Endothelial cell of umbilical vein (primary cell): ENCODE measurements at regions not wholly inside any gene's neighbourhood (a gene's known extent, or its start where the extent isn't known, plus 50 kb on each side); places are given as distances from the start of the nearest gene placed in this dataset.

Experiments
- CTCF ChIP-seq, 2 donors: IDR thresholded peaks; 1 replicate in 1 of 2; 2 replicates in 1 of 2; pipeline ENCODE4 v1.5.1; 2011; ENCODE audit warnings: low read length in 2 of 2, mild to moderate bottlenecking in 2 of 2, moderate library complexity in 2 of 2, control low read depth in 1 of 2, inconsistent platforms in 1 of 2, low read depth in 1 of 2; ENCODE audit not compliant: insufficient read depth in 1 of 2; ENCODE audit errors: extremely low read depth in 1 of 2
- EZH2 ChIP-seq: IDR thresholded peaks from 2 replicates; pipeline ENCODE4 v1.6.1; 2012; ENCODE audit warnings: borderline replicate concordance, low read depth, mild to moderate bottlenecking, moderate library complexity, low read length, inconsistent platforms; ENCODE audit not compliant: severe bottlenecking
- FOS ChIP-seq: IDR thresholded peaks from 2 replicates; pipeline ENCODE4 v1.6.1; 2011; ENCODE audit warnings: mild to moderate bottlenecking, low read length, moderate library complexity, borderline replicate concordance; ENCODE audit not compliant: insufficient read depth
- GATA2 ChIP-seq: IDR thresholded peaks from 2 replicates; pipeline ENCODE4 v1.7.0; 2011; ENCODE audit warnings: low read depth, mild to moderate bottlenecking, moderate library complexity, mixed read lengths, low read length; ENCODE audit not compliant: insufficient read length, insufficient read depth
- POLR2A ChIP-seq: IDR thresholded peaks from 2 replicates; pipeline ENCODE4 v1.6.1; 2012; ENCODE audit warnings: low read depth, mild to moderate bottlenecking, control low read depth, low read length
- POLR2AphosphoS5 ChIP-seq: IDR thresholded peaks from 2 replicates; pipeline ENCODE4 v1.6.1; 2012; ENCODE audit warnings: low read depth, mild to moderate bottlenecking, control low read depth, low read length, moderate library complexity; ENCODE audit not compliant: insufficient read depth

GRCh38 chr13:89457977-89458376 lies 1786.8 kb downstream of the SLITRK5 start:
- TF ChIP-seq GATA2 (no peak), CTCF (IDR thresholded peaks at IDR 0.05; ENCODE audit: extremely low read depth in 1 of 2, insufficient read depth in 1 of 2, low read depth in 1 of 2, low read length in 2 of 2) (no peak), POLR2AphosphoS5 (no peak), POLR2A (no peak), FOS (no peak), EZH2 (no peak)
